ENCODE measurements at regions not wholly inside any gene's neighbourhood (a gene's known extent, or its start where the extent isn't known, plus 50 kb on each side); places are given as distances from the start of the nearest gene placed in this dataset.

DNA sequence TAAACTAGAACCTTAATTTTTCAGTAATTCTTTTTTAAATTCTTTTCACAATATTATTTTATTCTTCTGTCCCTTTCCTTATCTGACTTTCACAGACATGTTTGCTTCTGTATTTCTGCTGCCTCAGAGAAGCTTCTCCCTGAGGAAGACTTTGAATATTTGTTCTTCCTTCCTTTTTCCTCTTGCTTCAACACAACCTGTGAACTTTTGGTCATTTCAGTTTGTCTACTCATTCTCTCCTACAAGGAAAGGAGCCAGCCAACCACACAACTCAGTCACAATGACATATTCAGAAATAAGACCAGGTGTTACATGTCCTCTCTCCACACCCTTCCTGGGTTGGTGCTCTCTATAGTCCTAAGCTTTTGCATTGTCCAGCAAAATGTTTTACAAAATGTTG, 310.4 kb downstream of the TFAP2B start:
- TF ChIP-seq, protein P1, sequence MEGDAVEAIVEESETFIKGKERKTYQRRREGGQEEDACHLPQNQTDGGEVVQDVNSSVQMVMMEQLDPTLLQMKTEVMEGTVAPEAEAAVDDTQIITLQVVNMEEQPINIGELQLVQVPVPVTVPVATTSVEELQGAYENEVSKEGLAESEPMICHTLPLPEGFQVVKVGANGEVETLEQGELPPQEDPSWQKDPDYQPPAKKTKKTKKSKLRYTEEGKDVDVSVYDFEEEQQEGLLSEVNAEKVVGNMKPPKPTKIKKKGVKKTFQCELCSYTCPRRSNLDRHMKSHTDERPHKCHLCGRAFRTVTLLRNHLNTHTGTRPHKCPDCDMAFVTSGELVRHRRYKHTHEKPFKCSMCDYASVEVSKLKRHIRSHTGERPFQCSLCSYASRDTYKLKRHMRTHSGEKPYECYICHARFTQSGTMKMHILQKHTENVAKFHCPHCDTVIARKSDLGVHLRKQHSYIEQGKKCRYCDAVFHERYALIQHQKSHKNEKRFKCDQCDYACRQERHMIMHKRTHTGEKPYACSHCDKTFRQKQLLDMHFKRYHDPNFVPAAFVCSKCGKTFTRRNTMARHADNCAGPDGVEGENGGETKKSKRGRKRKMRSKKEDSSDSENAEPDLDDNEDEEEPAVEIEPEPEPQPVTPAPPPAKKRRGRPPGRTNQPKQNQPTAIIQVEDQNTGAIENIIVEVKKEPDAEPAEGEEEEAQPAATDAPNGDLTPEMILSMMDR (optimal IDR thresholded peaks at IDR 0.05 in 1 of 3, IDR thresholded peaks at IDR 0.05 in 1 of 3, conservative IDR thresholded peaks at IDR 0.05 in 1 of 3; ENCODE audit: extremely low read depth in 1 of 3, insufficient read depth in 2 of 3, low read length in 3 of 3), result no peak
- TF ChIP-seq EZH2 (IDR thresholded peaks at IDR 0.05; ENCODE audit: low read length), result no peak

All from keratinocyte (primary cell).